ENCODE measurements at regions not wholly inside any gene's neighbourhood (a gene's known extent, or its start where the extent isn't known, plus 50 kb on each side); places are given as distances from the start of the nearest gene placed in this dataset.

DNA sequence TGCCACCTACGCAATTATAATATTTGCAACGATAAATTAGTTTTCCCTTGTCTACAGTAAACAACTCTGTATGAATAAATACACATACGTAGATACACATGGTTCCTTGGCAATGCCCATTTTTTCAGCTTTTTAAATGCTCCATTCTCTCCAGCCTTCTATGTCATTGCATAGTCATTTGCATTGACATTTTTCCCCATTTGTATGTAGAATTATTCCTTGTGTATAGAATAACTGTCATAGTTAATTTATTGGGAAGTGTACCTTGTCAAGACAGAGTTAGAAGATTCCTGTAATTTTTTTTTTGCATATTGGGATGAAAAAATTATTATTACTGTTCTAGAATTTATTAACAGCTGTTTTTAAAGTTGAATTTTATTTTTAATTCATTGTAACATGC, 736.7 kb upstream of the DPPA4 start:
- TF ChIP-seq, protein P1, sequence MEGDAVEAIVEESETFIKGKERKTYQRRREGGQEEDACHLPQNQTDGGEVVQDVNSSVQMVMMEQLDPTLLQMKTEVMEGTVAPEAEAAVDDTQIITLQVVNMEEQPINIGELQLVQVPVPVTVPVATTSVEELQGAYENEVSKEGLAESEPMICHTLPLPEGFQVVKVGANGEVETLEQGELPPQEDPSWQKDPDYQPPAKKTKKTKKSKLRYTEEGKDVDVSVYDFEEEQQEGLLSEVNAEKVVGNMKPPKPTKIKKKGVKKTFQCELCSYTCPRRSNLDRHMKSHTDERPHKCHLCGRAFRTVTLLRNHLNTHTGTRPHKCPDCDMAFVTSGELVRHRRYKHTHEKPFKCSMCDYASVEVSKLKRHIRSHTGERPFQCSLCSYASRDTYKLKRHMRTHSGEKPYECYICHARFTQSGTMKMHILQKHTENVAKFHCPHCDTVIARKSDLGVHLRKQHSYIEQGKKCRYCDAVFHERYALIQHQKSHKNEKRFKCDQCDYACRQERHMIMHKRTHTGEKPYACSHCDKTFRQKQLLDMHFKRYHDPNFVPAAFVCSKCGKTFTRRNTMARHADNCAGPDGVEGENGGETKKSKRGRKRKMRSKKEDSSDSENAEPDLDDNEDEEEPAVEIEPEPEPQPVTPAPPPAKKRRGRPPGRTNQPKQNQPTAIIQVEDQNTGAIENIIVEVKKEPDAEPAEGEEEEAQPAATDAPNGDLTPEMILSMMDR (IDR thresholded peaks at IDR 0.05) = no peak
- no peak for TF ChIP-seq POLR2A (IDR thresholded peaks at IDR 0.05)

Measured in uterus (tissue), 2 donors.